IPS DF 4.7 (cell line): ENCODE measurements at regions not wholly inside any gene's neighbourhood (a gene's known extent, or its start where the extent isn't known, plus 50 kb on each side); places are given as distances from the start of the nearest gene placed in this dataset.

Experiments used
- DNase-seq: peaks from one replicate; pipeline ENCODE4 v3.0.0-alpha.2; 2013; ENCODE audit warnings: low spot score; ENCODE audit errors: extremely low read depth

DNA sequence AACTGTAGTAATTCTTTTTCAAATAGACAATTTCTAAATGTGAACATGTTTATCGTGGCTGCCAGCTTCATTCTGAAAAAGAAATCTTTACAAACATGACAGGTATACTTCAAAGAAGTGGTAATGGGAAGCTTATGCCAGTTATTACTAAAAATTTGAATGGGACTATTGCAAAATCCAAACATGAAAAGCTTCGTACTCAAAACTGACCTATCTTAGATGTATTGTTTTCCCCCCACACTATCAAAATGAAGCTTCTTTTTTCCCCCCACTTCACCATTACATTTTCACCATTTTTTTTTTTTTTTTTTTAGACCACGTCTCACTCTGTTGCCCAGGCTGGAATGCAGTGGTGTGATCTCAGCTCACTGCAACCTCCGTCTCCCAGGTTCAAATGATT lies 50.4 kb upstream of the SERTAD2 start:
- DNase-seq: no peak

DNA sequence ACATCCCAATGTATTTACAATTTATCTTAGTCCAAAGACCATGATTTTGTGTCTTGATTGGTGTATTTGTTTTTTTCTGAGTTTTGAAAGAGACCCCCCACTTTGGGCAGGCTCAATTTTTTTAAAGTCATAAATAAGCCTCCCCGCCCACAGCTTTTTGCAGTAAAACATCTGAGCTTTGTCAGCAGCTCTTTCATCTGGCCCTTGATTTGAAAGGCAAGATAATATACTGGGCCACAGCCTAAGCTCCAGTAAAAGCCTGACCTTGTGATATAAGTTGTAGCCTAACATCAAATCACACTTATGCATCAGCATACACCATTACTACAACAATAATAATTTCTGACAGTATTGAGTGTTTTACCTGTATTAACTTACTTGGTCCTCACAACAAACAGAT lies 51.3 kb upstream of the SERTAD2 start:
- no peak for DNase-seq

DNA sequence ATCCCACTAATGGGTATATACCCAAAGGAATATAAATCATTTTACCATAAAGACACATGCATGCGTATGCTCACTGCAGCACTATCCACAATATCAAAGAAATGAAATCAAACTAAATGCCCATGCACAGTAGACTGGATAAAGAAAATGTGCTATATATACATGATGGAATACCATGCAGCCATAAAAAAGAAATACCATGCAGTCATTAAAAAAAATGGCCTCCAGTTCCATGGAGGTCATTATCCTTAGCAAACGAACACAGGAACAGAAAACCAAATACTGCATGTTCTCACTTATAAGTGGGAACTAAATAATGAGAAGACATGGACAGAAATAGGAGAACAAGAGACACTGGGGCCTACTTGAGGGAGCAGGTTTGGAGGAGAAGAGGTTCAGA lies 53.6 kb upstream of the SERTAD2 start:
- no peak for DNase-seq

DNA sequence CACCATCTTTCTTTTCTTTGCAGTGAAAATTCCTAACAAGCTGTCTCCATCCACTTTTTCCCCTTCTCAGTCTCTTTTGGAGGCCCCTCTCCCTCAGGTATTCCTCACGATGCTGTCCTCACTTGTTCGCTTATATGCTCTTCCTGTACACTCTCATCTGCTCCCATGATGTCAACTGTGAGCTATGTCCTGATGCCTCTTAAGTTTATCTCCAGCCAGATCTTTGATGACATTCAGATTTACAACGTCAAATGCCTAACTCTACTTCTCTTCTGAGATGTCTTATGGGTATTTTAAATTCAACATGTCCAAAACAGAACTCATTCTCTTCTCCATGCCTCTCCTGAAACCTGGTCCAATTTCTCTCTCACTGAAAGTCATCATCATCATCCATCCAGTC lies 55.1 kb upstream of the SERTAD2 start:
- no peak for DNase-seq

DNA sequence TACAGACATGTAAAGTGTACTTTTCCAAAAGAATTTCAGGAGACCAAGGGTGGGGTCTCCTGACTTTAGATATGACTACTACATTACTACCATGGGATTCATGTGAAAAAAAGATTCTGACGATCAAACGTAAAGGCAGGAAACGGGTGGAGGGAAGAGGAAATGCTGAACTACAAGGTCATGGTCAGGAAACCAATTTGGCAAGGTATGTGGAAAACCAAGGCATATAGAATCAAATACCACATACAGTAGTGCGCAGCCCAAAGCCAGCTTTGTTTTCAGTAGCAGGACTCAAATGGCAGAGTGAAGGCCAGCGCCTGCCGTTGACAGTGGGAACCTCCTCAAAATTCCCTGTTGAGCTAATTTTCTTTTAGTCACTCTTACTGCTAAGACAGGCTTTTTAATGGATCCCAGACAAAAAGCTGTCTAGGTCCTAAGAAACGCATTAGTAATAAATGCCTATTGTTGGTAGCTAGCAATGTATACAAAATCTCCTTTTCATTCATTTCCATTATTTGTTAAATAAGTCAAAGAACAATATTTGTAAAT lies 57.6 kb upstream of the SERTAD2 start:
- no peak for DNase-seq

DNA sequence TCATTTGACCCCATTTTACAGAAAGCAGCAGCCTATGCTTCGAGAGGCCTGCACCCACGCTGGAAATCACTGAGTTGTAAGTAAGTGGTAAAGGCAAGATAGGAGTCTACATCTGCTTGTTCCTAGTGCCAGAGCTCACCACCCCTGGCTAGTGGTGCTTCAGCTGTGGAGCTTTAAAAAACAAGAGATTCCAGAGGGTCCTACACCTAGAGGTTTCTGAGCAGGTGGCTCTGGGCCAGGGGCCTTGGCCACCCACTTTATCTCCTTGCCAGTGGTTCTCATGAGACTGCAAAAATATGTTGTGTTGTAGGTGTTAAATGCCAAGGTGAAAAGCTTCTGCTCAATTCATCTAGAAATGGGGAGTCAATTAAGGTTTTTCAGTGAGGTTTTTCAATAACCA lies 60.0 kb upstream of the SERTAD2 start:
- DNase-seq: no peak

DNA sequence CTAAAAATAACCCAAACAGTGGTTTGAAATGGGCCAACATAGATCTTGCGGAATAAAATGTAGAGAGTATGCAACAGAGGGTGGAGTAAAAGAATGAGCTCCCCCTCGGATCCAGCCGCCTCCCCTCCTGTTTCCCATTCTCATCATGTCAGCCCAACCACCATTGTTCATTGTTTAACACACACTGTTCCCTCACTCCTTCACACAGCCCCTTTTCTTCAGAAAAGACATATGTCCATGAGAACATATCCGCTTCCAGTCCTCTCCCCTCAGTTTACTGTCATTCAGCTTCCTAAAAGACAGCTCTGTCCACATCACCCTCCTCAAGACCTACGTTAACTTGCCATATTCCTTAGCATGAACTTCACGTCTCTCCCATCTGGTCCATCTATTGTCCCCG lies 62.9 kb upstream of the SERTAD2 start:
- DNase-seq: no peak

DNA sequence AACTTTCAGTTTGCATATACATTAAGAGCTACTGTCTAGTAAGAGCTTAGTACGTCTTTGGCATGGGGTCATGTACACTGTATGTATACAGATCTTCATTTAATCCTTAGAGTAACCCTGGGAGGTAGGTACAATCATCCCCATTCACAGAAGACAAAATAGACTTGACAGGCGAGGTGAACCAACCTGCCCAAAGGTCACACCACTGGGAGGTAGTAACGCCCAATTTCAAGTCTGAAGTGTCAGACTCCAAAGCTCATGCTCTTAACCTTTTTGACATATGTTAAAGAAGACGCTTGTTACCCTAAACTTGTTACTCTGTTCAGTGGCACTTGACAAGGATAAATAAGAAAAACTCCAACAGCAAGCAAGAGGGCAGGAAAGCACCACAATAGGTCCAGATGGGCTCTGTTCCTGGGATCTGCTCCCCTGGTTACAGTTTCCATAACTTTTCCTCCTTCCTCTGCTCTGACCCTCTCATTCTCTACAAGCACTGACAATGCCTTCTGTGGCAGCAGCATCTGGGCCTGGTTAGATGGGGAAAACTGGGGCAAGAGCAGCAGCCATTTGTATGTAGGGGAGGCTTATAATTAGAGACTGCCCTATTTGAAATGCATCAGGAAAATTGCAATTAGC lies 64.7 kb upstream of the SERTAD2 start:
- DNase-seq: no peak

DNA sequence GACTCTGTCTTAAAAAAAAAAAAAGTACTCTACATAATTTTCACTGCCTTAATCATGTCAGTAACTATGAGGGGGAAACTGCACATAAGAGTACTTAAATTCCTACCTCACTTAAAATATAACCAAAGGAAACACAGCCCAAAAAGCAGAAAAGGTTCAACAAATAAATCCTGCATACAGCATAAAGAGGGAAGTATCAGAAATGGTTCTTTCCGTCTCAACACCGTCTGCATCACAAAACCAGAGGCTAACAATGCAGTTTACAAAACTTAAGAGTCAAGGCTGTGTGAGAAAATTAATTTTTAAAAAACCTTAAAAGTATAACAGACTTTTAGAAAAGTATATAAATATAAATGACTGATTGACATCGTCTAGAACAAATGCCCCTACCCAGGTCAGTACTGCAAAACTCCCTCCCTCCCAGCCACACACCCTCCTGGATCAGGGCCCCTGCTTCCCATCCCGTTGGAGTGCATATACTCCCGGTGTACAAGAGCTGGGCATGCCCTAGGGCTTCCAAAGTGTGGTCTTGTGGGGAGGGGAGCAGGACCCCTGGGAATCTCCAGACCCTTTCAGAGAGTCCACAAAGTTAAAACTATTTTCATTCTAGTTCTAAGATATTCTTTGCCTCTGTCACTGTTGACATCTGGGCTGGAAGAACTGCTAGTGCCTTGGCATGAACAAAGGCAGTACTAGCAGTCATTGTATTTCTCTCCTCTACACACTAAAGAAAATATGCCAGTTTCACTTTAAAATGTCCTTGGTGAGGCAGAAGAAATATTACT lies 67.0 kb upstream of the SERTAD2 start:
- DNase-seq: no peak

DNA sequence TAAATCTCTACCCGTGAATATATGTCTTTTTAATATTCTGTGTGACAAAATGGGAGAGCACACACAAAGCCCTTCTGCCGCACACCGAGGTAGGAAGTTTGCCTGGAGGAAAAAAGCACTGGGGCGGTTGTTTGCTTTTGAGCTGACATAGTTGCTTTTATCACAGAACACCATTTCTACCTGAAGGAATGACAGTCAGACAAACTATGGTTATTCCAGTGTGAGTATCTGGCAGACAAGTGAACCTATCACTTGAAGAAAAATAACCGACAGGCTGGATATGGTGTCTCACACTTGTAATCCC lies 67.6 kb upstream of the SERTAD2 start:
- DNase-seq: no peak

DNA sequence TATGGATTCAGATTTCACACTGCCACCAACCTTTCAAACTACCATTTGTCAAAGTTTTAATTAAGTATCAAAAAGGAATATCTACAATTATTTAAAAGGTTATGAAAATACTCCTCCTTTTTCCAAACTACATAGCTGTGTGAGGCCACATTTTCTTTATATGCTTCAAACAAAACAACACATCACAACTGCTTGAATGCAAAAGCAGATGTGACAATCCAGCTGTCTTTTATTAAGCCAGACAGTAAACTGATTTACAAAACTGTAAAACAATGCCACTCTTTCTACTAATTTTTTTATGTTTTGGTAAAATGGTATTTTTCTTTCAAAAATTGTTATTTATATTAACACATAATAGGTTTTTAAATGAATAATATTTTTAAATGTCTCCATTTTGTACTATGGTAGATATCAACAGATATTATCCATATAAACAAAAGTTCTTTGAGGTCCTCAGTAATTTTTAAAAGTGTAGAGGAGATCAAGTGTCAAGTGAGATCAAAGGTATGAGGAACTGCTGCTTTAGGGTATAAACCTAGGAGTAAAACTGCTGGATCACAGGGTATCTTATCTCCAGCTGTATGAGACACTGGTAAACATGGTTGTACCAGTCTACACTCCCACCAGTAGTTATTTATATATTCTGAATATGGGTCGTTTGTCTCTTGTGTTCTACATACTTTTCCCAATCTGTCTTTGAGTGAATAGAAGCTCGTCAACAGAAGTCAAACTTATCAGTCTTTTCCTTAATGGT lies 68.8 kb upstream of the SERTAD2 start:
- DNase-seq: no peak

DNA sequence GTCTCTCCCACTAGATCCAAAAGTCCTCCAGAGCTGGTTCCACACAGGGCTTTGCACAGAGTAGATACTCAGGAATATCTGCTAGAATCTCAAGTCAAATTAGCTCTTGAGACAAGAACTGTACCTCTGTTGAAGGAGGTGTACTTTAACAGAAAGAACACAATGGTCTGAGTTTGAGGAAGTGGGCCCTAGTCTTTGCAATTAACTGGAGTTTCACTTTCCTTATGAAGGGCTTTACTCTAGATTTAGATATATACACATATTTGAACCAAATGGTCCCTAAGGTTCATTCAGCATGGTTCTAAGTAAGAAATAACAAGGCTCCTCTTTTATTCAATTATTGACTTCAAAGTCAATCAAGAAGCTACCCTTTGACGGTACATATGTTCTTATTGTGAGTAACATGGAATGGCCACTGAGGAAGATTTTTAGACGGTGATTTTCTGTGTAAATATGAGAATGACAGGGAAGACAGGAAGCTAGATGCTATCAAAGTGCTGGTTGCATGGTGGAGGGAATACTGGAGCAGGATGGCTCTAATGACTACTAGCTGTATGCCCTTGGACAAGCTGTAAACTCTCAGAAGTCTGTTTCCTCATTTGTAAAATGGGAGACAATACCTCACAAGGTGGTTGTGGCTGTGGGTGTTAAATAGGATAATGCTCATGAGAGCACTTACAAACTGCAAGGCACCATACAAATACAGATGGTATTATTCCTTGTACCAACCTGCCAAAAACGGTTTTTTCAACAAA lies 73.5 kb upstream of the SERTAD2 start:
- no peak for DNase-seq

DNA sequence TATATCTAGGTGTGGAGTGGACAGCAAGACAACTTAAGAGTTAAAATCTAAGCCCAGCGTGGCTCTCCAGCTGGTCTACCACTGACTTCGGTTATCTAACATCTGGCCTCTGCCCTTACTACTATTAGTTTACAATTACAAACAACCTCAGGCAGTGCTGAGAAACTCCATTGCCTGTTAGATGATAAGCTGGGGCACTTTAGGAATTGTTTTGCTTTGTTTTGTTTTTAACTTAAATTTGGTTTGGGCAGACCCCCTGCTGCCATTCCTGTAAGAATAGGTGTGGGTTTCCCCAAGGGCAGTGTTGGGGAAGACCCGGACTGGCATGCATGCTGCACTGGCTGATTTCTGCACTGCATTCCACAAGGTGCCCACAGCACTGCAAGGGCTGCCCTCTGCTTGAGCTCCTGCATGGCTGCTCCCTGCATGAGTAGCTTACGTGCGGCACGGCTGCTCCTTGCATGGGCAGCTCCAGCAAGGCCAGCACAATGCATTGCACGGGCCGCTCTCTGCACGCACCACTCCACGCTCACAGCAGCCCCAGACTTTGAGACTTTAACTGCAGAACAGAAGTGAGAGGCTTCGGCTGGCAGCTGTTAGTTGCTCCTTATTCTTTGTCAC lies 74.2 kb upstream of the SERTAD2 start:
- no peak for DNase-seq

DNA sequence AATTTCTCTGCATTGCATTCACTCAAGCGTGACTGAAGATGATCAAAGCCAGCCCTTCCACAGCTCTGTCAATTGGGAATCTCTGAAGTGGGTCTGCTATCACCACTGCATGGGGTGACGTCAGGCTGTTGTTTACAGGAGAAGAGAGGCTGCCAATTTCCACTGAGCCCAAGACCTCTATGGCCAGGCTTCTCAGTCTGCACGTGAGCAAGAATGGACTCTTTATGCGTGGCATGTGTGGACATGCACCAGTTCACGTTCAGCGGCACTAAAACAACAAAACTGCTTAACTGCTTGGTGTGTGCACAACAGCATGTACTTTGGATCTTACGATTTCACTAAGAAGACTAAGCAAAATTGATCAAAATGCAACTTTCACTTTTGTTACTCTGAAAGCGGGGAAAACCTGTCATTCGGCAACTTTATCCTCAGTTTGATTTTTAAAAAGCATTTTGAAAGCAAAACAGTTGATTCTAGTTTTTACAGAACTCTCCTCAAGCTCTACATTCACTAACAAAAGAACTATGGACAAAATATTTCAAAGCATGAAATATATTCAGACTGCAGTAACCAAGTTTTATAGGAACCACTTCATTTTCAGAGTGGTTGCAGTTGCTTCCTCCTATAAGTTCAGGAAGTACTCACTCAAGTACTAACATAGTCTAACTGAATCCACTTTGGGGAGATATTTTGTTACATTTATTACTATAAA lies 77.0 kb upstream of the SERTAD2 start:
- no peak for DNase-seq

DNA sequence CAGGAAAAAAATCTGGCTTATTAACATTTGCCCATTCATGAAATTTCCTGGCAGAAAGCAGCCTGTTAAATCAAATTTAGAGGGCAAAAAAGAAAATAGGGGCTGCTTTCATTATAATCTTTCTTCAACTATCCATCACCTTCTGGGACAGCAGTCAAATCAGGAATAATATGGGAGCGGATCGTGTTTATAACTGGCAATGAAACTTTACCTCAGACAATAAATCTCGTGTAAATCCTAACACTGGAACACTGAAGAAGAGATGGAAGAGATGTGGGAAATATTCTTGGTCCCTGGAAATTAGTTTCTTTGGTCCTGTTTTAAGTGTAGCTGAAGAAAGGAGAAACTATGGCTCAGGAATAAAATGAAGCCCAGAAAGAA lies 77.5 kb upstream of the SERTAD2 start:
- no peak for DNase-seq

DNA sequence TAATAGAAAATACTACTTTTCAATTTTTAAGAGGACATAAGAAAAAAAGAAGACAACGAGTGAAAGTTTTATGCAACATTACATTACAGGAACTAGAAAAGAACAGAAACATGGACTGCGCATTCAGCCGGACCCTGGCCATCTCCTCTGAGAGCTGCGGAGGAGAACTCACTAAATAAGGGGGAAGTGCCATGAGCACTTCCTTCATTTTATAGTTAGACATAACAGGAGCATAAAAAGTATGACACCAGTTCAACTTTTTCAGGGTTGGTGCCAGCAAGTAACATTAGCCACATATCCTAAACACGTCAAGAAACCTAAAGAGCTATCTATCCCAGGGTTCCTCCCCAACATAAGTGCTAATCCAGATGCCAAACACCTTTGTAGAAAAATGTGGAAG lies 78.0 kb upstream of the SERTAD2 start:
- no peak for DNase-seq

DNA sequence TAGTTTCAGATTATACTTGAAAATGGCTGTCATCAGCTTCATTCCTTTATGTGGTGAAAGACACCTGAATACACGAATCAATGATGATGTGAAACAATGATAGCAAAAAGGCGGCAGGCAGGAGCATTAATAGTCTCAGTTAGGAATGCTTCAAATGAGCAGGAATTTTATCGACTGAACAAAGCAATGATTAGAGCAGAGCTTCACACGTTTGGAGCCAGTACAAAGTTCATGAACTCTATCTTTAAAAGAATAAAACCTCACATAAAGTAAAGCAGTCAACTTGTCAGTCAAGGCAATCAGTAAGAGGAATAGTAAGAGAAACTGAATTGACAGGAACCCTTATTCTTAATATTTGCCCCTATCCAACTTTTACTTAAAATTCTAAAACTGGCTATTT lies 78.4 kb upstream of the SERTAD2 start:
- DNase-seq: no peak

DNA sequence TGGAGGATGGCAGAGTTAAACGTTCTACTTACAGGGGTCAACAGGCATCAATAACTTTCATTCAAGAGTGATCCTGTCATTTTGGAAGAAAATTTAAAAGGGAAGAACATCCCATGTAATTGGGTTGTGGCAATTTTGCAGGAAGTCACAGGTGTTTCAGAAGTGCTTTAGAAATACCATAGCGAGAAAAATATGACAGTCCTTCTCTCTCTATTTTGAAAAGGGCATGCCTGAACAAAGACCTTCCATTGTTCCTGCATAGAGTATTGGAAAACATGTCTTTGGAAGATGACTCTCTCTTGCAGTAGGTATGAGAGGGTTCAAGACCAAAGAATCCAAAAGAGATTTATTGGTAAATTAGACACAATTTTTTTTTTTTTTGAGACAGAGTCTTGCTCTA lies 81.8 kb upstream of the SERTAD2 start:
- DNase-seq: no peak

DNA sequence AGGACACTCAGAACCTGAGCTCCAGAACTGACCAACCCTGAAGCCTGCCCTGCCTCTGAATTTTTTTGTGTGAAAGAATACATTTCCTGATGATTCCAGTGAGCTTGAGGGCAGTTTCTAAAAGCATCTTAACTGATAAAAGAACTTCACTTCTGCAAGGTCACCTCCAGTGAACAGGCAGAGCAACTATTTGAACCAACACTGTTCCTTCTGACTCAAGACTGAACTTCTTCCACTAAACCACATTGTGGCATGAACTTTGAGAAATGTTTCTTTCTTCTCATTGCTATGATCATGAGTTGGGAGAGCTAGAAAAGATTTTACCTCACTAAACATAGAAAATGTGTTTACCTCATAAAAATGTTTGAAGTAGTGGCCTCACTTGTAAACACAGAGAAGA lies 83.8 kb upstream of the SERTAD2 start:
- DNase-seq: no peak

DNA sequence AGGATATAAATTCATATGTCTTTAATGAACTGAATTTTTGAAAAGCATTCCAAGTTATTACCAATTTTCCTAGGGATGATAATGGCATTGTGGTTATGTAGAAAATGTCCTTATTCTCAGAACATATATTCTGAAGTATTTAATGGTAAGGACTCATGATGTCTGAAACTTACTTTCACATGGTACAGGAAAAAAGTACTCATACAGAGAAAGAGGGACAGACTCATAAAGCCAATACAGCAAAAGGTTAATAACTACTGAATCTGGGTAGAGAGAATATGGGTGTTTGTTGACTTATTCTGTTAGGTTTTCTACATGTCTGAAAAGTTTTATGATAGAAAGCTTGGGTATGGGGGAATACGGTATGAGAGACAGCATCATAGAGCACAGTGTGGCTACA lies 84.3 kb upstream of the SERTAD2 start:
- no peak for DNase-seq

DNA sequence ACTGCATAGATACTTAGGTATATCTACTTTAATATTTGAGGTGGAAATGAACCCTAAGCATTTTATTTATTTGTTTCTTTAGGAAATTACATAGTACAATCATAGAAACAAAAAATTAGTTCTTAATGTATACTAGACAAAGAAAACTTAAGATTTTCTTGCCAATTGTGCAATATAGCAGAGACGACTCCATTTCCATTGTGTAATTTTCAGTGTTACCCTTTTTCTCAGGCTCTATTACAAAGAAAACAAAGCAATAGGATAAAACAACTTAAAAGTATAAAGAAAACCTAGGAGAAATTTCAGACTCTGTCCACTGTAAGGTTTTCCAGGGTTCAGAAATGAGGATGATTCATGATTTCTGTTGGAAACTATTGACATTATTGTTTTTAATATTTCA lies 89.0 kb upstream of the SERTAD2 start:
- DNase-seq: no peak
